Esophagus muscularis mucosa (tissue), 4 donors: ENCODE measurements at regions not wholly inside any gene's neighbourhood (a gene's known extent, or its start where the extent isn't known, plus 50 kb on each side); places are given as distances from the start of the nearest gene placed in this dataset.
"Not testable (repeated sequence)": the region's sequence is repeated elsewhere in the genome, so short reads cannot be mapped to it uniquely, and the experiment has no call there.

Experiments
- DNase-seq: peaks from one replicate; pipeline ENCODE4 v3.0.0-alpha.2; 2017; ENCODE audit errors: extremely low spot score
- H3K27ac ChIP-seq, 4 donors: fragments of 200-600 bp; sonication (generic); replicated peaks in 1 of 4; 1 replicate in 3 of 4; 2 replicates in 1 of 4; pipeline ENCODE4 v1.5.1; 2016 to 2019; ENCODE audit warnings: mild to moderate bottlenecking in 1 of 4
- H3K27me3 ChIP-seq, 4 donors: fragments of 200-600 bp; sonication (generic); one replicate each; pipeline versions ENCODE4 v1.5.1 to v1.6.0; 2016 to 2019
- H3K36me3 ChIP-seq, 4 donors: fragments of 200-600 bp; sonication (generic); one replicate each; pipeline ENCODE4 v1.5.1; 2016 to 2019
- H3K4me1 ChIP-seq, 4 donors: fragments of 200-600 bp; sonication (generic); one replicate each; pipeline ENCODE4 v1.5.1; 2016 to 2019
- H3K4me3 ChIP-seq, 4 donors: fragments of 200-600 bp; sonication (generic); 1 replicate in 2 of 4; 2 replicates in 2 of 4; pipeline ENCODE4 v1.5.1; 2016 to 2019; ENCODE audit warnings: mild to moderate bottlenecking in 4 of 4, moderate library complexity in 1 of 4
- H3K9me3 ChIP-seq, 4 donors: fragments of 200-600 bp; sonication (generic); 1 replicate in 3 of 4; 2 replicates in 1 of 4; pipeline ENCODE4 v1.5.1; 2016 to 2019
- EP300 ChIP-seq: sonication (generic); formaldehyde crosslinking; IDR thresholded peaks from one replicate; pipeline ENCODE4 v1.6.1; 2017; ENCODE audit warnings: antibody characterized with exemption
- POLR2A ChIP-seq: fragments of 450-650 bp; IDR thresholded peaks from one replicate; pipeline ENCODE4 v1.6.1; 2017; ENCODE audit warnings: antibody characterized with exemption, moderate library complexity, mild to moderate bottlenecking, low read depth
- POLR2AphosphoS5 ChIP-seq, 2 donors: sonication (generic); formaldehyde crosslinking; IDR thresholded peaks; one replicate each; pipeline ENCODE4 v1.6.1; 2017; ENCODE audit warnings: antibody characterized with exemption in 2 of 2
- WGBS: methylation state at CpG from one replicate; pipeline ENCODE4 v1.1.5; 2018; 5-methylcytosine and 5-hydroxymethylcytosine counted together
- intact Hi-C: fragments of 100-400 bp; cut with DNase I; formaldehyde crosslinking; loops from one replicate; pipeline ENCODE4 v1.15.1; 2023
- TF ChIP-seq, protein P1 (sequence below), 3 experiments: fragments of 200-600 bp in 2 of 3; fragments of 450-650 bp in 1 of 3; sonication (generic) in 2 of 3; IDR thresholded peaks; one replicate each; pipeline ENCODE4 v1.5.1; 2017 to 2019; ENCODE audit warnings: antibody characterized with exemption in 3 of 3, mild to moderate bottlenecking in 2 of 3, moderate library complexity in 1 of 3

DNA sequence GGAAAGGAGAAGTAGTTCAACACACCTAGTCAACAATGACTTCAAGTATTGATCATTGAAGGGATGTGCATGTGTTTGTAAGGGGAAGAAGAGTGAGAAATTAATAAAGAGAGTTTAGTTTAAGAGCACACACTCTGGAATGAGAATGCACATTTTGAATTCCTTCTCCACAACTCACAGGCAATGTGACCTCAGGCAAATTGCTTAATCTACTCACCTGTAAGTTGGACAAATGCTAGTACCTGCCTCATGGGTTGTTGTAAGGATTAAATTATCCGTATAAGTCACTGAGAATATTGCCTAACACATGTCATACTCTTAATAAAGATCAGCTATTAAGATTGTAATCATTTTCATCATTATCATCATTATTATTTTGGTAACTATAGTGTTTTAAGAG is 204.0 kb upstream of the NFIA start:
- Histone ChIP-seq H3K27ac (no peak overlapping the region), H3K4me1 (no peaks in the 10 kb centered on the region), H3K36me3 (no peaks in the 10 kb centered on the region), H3K27me3 (no peaks in the 10 kb centered on the region), H3K4me3 (no peak overlapping the region), H3K9me3 (no peaks in the 10 kb centered on the region)
- intact Hi-C loops = no loop called here
- 0% methylated on average over 1 of the region's 1 CpG for WGBS
- no peak for DNase-seq
- TF ChIP-seq, protein P1, sequence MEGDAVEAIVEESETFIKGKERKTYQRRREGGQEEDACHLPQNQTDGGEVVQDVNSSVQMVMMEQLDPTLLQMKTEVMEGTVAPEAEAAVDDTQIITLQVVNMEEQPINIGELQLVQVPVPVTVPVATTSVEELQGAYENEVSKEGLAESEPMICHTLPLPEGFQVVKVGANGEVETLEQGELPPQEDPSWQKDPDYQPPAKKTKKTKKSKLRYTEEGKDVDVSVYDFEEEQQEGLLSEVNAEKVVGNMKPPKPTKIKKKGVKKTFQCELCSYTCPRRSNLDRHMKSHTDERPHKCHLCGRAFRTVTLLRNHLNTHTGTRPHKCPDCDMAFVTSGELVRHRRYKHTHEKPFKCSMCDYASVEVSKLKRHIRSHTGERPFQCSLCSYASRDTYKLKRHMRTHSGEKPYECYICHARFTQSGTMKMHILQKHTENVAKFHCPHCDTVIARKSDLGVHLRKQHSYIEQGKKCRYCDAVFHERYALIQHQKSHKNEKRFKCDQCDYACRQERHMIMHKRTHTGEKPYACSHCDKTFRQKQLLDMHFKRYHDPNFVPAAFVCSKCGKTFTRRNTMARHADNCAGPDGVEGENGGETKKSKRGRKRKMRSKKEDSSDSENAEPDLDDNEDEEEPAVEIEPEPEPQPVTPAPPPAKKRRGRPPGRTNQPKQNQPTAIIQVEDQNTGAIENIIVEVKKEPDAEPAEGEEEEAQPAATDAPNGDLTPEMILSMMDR (IDR thresholded peaks at IDR 0.05) = no peak
- TF ChIP-seq EP300 = no peak
- no peak for TF ChIP-seq POLR2A
- TF ChIP-seq POLR2AphosphoS5 (IDR thresholded peaks at IDR 0.05) = no peak

DNA sequence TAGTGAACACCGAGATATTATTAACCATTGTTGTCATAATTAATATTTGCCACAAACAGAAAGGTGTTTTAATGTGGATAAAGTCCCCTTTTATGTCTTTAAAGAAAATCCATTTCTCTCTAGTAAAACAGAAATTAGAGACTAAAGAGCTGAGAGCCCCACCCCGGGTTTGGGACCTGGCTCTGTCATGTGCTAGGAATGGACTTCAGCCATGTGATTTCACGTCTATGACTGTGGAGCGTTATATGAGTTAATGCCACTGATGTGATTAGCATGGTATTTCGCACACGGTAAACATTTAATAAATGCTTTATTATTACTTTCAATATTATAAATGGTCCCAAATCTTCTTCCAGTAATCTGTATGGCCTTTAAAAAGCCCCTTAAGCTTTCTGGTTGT is 205.0 kb upstream of the NFIA start:
- intact Hi-C loops = no loop called here
- H3K4me3 ChIP-seq = no peak overlapping the region
- no peaks in the 10 kb centered on the region for H3K4me1 ChIP-seq
- WGBS = 93% methylated on average over 6 of the region's 6 CpGs
- no peak for TF ChIP-seq POLR2A
- TF ChIP-seq, protein P1 (IDR thresholded peaks at IDR 0.05) = no peak
- no peak for TF ChIP-seq EP300
- TF ChIP-seq POLR2AphosphoS5 (IDR thresholded peaks at IDR 0.05) = no peak
- no peaks in the 10 kb centered on the region for H3K27me3 ChIP-seq
- DNase-seq = no peak
- H3K27ac ChIP-seq = no peak overlapping the region
- no peaks in the 10 kb centered on the region for H3K36me3 ChIP-seq
- H3K9me3 ChIP-seq = no peaks in the 10 kb centered on the region

DNA sequence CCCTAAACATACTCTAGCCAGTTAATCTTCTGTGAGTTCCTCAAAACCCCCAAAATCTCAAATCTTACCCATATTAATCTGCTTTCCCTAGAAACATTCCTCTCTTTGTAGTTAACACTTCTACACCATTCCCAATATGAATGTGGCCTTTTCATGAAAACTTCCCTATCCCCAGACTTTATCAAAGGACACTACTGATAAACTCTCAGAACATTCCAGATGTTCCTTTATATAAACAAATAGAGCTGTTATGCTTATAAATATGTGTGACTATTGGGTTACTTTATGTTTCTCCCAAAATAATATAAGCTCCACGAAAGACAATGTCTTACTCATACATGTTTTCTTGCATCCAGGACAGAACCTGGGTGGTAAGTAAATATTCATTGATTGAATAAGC is 205.4 kb upstream of the NFIA start:
- no peak for DNase-seq
- Histone ChIP-seq H3K36me3 (no peaks in the 10 kb centered on the region), H3K9me3 (no peaks in the 10 kb centered on the region), H3K4me1 (no peaks in the 10 kb centered on the region), H3K4me3 (no peak overlapping the region), H3K27me3 (no peaks in the 10 kb centered on the region), H3K27ac (no peak overlapping the region)
- no peak for TF ChIP-seq POLR2A
- no peak for TF ChIP-seq POLR2AphosphoS5 (IDR thresholded peaks at IDR 0.05)
- 76% methylated on average over 1 of the region's 1 CpG for WGBS
- intact Hi-C loops = no loop called here

DNA sequence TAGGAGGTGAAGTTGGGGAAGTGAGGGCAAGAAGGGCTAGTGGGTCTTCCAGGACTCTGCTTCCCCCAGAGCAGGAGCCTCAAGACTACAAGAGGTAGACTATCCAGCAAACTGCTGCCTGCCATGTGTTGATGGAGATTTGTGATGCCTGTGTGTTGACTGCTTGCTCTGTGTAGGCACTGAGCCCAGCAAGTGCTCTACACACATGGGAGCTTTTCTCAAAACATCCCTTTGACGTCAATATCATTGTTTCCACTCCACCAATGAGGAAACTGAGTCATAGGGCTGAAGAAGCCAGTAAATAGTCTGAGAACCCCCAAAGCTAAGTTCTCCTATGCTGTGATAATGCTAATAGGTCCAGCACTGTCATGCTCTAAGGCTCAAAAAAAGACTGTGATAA is 207.2 kb upstream of the NFIA start:
- Histone ChIP-seq H3K27me3 (no peaks in the 10 kb centered on the region), H3K4me3 (no peak overlapping the region), H3K36me3 (no peaks in the 10 kb centered on the region), H3K27ac (no peak overlapping the region), H3K9me3 (no peaks in the 10 kb centered on the region), H3K4me1 (no peaks in the 10 kb centered on the region)
- DNase-seq = no peak
- TF ChIP-seq, protein P1 (IDR thresholded peaks at IDR 0.05) = no peak
- TF ChIP-seq POLR2AphosphoS5 (IDR thresholded peaks at IDR 0.05) (no peak), EP300 (no peak), POLR2A (no peak)
- intact Hi-C loops = no loop called here
- 100% methylated on average over 1 of the region's 1 CpG for WGBS

DNA sequence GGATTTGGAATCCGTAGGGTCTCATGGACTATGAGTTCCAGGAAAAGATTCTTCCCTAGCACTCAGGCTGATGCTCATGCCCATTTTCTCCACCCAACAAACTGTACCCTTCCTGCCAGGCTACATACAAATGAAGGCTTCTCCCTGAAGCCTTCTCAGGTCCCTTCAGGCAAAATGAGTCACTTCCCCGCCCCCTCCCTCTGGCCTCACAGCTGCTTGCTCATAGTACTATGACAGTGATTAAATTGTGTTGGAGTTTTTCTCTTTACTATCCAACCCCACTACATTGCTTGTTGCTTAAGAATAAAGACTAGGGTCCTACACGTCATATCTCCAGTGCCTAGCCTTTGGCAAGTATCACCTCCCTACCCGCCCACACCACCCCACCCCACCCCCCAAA is 207.6 kb upstream of the NFIA start:
- no peaks in the 10 kb centered on the region for H3K36me3 ChIP-seq
- no peak for DNase-seq
- WGBS = 79% methylated on average over 4 of the region's 4 CpGs
- TF ChIP-seq POLR2AphosphoS5 (IDR thresholded peaks at IDR 0.05) (no peak), EP300 (no peak), POLR2A (no peak)
- TF ChIP-seq, protein P1 (IDR thresholded peaks at IDR 0.05) = no peak
- H3K27me3 ChIP-seq = no peaks in the 10 kb centered on the region
- H3K4me3 ChIP-seq = no peak overlapping the region
- no peaks in the 10 kb centered on the region for H3K4me1 ChIP-seq
- intact Hi-C loops = no loop called here
- no peaks in the 10 kb centered on the region for H3K9me3 ChIP-seq
- H3K27ac ChIP-seq = no peak overlapping the region

DNA sequence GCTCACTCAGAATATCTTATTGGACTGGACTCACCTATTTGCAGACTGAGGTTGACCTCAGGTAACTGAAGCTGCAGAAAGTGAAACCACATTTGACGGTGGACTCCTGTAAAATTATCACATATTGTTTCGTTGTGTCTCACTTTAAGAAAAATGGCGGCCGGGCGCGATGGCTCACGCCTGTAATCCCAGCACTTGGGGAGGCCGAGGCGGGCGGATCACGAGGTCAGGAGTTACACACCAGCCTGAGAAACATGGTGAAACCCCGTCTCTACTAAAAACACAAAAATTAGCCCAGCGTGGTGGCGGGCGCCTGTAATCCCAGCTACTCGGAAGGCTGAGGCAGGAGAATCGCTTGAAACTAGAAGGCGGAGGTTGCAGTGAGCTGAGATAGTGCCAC is 209.0 kb upstream of the NFIA start:
- H3K36me3 ChIP-seq, DNase-seq, intact Hi-C loops, H3K27me3 ChIP-seq, H3K4me1 ChIP-seq, H3K27ac ChIP-seq, H3K4me3 ChIP-seq, H3K9me3 ChIP-seq: not testable (repeated sequence)
- 95% methylated on average over 18 of the region's 18 CpGs for WGBS
